Psoas muscle (tissue), 7 donors: ENCODE measurements at regions not wholly inside any gene's neighbourhood (a gene's known extent, or its start where the extent isn't known, plus 50 kb on each side); places are given as distances from the start of the nearest gene placed in this dataset.

Experiments
- ATAC-seq, 4 donors: fragments of 200-7000 bp; cut with Tn5 transposase; one replicate each; pipeline ENCODE4 v1.9.1; 2020; ENCODE audit warnings: moderate library complexity in 3 of 4, mild to moderate bottlenecking in 2 of 4
- DNase-seq, 2 donors: peaks; one replicate each; pipeline ENCODE4 v3.0.0-alpha.2; 2020
- H3K27ac ChIP-seq: fragments of 200-600 bp; one replicate; pipeline ENCODE4 v1.8.0; 2022
- H3K27me3 ChIP-seq, 3 donors: fragments of 200-600 bp in 1 of 3; one replicate each; pipeline versions ENCODE4 v1.6.1 to v1.8.0; 2013 to 2022; ENCODE audit warnings: low read length in 2 of 3, mild to moderate bottlenecking in 2 of 3, moderate library complexity in 1 of 3; ENCODE audit not compliant: insufficient read depth in 3 of 3
- H3K36me3 ChIP-seq, 2 donors: fragments of 200-600 bp in 1 of 2; one replicate each; pipeline versions ENCODE4 v1.6.1 to v1.8.0; 2013 to 2022; ENCODE audit warnings: low read depth in 1 of 2, mild to moderate bottlenecking in 1 of 2, moderate library complexity in 1 of 2; ENCODE audit not compliant: insufficient read depth in 1 of 2
- H3K4me1 ChIP-seq: fragments of 200-600 bp; one replicate; pipeline ENCODE4 v1.8.0; 2022
- H3K4me3 ChIP-seq: fragments of 200-600 bp; one replicate; pipeline ENCODE4 v1.8.0; 2022; ENCODE audit warnings: mild to moderate bottlenecking
- H3K9me3 ChIP-seq: fragments of 200-600 bp; one replicate; pipeline ENCODE4 v1.8.0; 2022
- WGBS, 3 donors: extraction: QIAGEN DNeasy Blood & Tissue Kit; methylation state at CpG; one replicate each; pipeline versions ENCODE4 v1.1.6 to v1.1.7; 2013; 5-methylcytosine and 5-hydroxymethylcytosine counted together
- intact Hi-C, 2 donors: fragments of 100-400 bp; cut with DNase I; formaldehyde crosslinking; loops; one replicate each; pipeline versions ENCODE4 v1.11.0 to v1.14.2; 2022
- TF ChIP-seq, protein P1 (sequence below): fragments of 200-600 bp; IDR thresholded peaks from one replicate; pipeline ENCODE4 v1.8.0; 2022; ENCODE audit warnings: antibody characterized with exemption
- donor health status: healthy with polysubstance abuse.
- donor health status: DM: no; HTN: no; CAD: no; lungs with moderate emphysema.
- donor health status: Bipolar disorder and iron deficiency.
- donor health status: healthy.
- donor health status: DM: yes; HTN: yes; CAD: no.
- donor health status: DM: no; HTN: no; CAD: no.
- donor health status: DM: yes; HTN: yes; CAD: no.

DNA sequence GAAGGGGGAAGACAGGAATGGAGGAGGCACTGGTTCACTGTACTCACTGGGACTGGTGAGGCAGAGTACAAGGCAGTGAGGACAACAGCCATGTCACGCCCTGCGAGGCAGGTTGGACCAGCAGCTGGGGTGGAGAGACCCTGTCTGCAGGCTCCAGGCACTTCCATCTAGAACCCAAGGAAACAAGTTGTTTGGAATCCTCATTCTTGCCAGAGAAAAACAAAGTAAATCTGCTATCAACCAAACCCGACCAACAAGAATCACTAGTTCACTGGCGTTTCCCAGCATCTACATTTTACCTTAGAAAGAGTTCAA lies 98.5 kb upstream of the CDYL start:
- Histone ChIP-seq H3K4me3 (no peak overlapping the region), H3K36me3 (no peaks in the 10 kb centered on the region), H3K27me3 (no peaks in the 10 kb centered on the region), H3K4me1 (no peaks in the 10 kb centered on the region), H3K9me3 (no peaks in the 10 kb centered on the region), H3K27ac (no peak overlapping the region)
- ATAC-seq (no peak), DNase-seq (no peak)
- TF ChIP-seq, protein P1, sequence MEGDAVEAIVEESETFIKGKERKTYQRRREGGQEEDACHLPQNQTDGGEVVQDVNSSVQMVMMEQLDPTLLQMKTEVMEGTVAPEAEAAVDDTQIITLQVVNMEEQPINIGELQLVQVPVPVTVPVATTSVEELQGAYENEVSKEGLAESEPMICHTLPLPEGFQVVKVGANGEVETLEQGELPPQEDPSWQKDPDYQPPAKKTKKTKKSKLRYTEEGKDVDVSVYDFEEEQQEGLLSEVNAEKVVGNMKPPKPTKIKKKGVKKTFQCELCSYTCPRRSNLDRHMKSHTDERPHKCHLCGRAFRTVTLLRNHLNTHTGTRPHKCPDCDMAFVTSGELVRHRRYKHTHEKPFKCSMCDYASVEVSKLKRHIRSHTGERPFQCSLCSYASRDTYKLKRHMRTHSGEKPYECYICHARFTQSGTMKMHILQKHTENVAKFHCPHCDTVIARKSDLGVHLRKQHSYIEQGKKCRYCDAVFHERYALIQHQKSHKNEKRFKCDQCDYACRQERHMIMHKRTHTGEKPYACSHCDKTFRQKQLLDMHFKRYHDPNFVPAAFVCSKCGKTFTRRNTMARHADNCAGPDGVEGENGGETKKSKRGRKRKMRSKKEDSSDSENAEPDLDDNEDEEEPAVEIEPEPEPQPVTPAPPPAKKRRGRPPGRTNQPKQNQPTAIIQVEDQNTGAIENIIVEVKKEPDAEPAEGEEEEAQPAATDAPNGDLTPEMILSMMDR = no peak
- intact Hi-C loops = no loop called here
- 84 to 87% (median 86%) methylated on average over 4 of the region's 4 CpGs for WGBS, 3 donors

DNA sequence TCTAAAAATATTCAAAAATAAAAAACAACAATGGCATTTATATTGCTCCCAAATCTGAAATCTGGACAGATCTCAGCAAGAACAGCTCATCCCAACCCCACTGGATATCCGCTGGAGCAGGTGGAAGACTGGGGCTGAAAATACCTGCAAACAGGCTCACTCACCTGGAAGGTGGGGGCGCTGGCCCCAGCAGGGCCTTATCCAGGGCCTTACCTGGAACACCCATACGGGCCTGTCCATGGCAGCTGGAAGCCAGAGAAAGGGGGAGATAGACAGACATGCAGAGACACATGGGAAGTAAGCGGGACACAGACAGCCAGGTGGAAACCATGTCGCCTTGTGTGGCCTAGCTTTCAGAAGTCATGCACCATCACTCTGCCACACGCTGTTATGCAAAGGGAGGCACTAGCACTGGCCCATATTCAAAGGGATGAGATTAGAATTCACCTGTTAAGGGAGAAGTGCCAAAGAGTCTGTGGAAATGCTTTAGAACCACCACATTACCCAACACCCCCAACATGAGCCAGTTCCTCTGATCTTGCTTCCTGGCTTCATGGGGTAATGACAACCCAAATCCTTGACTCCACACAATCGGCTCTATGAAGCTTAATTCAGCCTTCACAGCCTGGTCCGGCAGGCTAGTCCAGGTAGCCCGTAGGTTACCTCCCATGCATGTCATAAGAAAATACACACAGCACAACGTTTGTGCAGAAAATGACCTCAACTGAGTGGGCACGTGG lies 99.0 kb upstream of the CDYL start:
- Histone ChIP-seq H3K4me3 (no peak overlapping the region), H3K27ac (no peak overlapping the region), H3K36me3 (no peaks in the 10 kb centered on the region), H3K27me3 (no peaks in the 10 kb centered on the region), H3K9me3 (no peaks in the 10 kb centered on the region), H3K4me1 (no peaks in the 10 kb centered on the region)
- TF ChIP-seq, protein P1 = no peak
- intact Hi-C loops = no loop called here
- 76 to 86% (median 86%) methylated on average over 11 of the region's 11 CpGs for WGBS, 3 donors
- DNase-seq = no peak
- peak; percentile 33 to 72 (median 56) for ATAC-seq

DNA sequence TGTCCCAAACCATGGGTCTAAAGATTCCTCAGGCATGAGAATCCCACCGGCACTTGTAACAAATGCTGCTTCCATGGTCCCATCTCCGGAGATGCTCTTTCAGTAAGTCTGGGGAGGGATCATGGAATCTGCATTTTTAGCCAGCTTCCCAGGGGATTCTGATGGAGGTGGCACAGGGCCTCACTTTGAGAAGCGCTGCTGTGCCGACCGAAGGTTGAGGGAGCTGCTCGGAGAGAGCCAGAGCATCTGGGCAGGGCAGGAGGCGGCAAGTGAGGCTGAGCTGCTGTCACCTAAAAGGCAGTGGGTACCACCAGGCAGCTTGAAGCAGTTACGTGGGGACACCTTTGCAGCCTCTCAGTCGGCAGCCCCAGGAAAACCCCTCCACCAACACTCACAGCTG lies 100.2 kb upstream of the CDYL start:
- Histone ChIP-seq H3K36me3 (no peaks in the 10 kb centered on the region), H3K27me3 (no peaks in the 10 kb centered on the region), H3K4me1 (no peaks in the 10 kb centered on the region), H3K4me3 (no peak overlapping the region), H3K9me3 (no peaks in the 10 kb centered on the region), H3K27ac (no peak overlapping the region)
- ATAC-seq (no peak), DNase-seq (no peak)
- WGBS, 3 donors = 82 to 88% (median 87%) methylated on average over 9 of the region's 9 CpGs
- TF ChIP-seq, protein P1 = no peak
- intact Hi-C loops = no loop called here

DNA sequence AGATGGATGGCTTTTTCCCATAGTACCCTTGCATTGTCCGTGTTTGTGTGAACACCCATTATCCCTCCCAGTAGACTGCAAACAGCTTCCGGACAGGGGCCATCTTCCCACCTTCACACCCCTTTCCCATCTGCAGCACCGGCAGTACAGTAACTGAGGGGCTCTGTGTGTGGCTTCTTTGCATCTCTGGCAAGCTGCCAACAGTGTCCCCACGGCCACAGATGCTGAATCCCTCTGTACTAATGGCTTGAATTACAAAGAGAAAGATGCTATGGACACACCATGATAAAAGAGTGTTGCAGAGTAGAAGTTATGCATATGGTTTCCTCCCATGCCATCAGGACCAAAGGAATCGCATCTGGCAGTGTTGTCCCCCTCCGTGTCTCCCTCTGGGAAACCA lies 101.1 kb upstream of the CDYL start:
- DNase-seq (no peak), ATAC-seq (no peak)
- Histone ChIP-seq H3K4me1 (peaks cover 3% of the 10 kb centered on the region), H3K9me3 (no peaks in the 10 kb centered on the region), H3K27me3 (no peaks in the 10 kb centered on the region), H3K4me3 (no peak overlapping the region), H3K36me3 (no peaks in the 10 kb centered on the region), H3K27ac (no peak overlapping the region)
- intact Hi-C loops = no loop called here
- 55 to 59% (median 55%) methylated on average over 6 of the region's 6 CpGs for WGBS, 3 donors
- TF ChIP-seq, protein P1 = no peak

DNA sequence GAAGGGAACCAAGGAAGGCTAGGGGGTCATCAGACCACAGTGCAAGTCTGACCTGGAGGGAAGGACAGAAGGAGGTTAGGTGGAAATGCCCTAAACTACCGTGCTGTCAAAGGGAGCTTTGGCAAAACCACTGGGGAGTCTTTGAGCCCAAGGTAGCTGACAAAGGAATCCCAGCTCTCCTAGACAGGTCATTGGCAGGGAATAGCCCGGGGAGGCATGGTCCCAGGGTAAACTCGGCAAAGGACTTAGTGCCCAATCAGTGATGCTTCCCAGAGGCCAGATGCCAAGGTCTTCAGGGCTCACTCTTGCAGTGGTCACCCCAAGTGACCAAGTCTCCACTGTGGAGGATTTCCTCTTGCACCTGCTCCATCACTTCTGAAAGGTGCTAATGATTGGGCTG lies 102.3 kb upstream of the CDYL start:
- intact Hi-C loops = no loop called here
- WGBS, 3 donors = 77 to 80% (median 79%) methylated on average over 3 of the region's 3 CpGs
- H3K4me3 ChIP-seq = no peak overlapping the region
- H3K9me3 ChIP-seq = no peaks in the 10 kb centered on the region
- no peak for DNase-seq
- H3K36me3 ChIP-seq = no peaks in the 10 kb centered on the region
- no peaks in the 10 kb centered on the region for H3K27me3 ChIP-seq
- no peak overlapping the region for H3K27ac ChIP-seq
- TF ChIP-seq, protein P1 = no peak
- peaks cover 3% of the 10 kb centered on the region for H3K4me1 ChIP-seq
- ATAC-seq = no peak
